ENCODE measurements at regions not wholly inside any gene's neighbourhood (a gene's known extent, or its start where the extent isn't known, plus 50 kb on each side); places are given as distances from the start of the nearest gene placed in this dataset.
A peak's percentile ranks its signal among the peaks of the same experiment; 100 is the strongest.

DNA sequence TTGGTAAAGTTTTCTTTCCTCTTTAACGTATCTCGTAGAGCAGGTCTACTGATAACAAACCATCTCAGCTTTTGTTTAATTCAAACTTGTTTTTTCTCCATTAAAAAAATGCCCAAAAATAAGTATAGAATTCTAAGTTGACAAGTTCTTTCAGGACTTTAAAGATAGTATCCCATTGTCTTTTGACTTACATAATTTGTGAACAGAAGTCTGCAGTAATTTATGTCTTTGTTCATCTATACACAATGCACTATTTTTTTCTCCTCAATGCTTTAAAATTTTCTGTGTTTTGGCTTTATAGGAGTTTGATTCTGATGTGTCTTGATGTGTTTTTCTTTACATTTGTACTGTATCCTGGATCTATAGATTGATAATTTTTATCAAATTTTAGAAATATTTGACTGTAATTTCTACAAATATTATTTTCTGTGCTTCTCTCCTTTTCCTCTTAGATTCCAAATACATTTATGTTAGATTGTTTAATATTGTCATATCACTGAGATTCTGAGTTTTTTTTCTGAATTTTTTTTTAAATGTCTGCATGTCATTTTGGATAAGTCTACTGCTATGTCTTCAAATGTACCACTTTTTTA, 143.3 kb downstream of the FTCDNL1 start:
- DNase-seq (ENCODE audit: low read depth) = no peak

GRCh38 chr2:199705538-199705937, 145.5 kb downstream of the FTCDNL1 start:
- no peak for DNase-seq (ENCODE audit: low read depth)

DNA sequence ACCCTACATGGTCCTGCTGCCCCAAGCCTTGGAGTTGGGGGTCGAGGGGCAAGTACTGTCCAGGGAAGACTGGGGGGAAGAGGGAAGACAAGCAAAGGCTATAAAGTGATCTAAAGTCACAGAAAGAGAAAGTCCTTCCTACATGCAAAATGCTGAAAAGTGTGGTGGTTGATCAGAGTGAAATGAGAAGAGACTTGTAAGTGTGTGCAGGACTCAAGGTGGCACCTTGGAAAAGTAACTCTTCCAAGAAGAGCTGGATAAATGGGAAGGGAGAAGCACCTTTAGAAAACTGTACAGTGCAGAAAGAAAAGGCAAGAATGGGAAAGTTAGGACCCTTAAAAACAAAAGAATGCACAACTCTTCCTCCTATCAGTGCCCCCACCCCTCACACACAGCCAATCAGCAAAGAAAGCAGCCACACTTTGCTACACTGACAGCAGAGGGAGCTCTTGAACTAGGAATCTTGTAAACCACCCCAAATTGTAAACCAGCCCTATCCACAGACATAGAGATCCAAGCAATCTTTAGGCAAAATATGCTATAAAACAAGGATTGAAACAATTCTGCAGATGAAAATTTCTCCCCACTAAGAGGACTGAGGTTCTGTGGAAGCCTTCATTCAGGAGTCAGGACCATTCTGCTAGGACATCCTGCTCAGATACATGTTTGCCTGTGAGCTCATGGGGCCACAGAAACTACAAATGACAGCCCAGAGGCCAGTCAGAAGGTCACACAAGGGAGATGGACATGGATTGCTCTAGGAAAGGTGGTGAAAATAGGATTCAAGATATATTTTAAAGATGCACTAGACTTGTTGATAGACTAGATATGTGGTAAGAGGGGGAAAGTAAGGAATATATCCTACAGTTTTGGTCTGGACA, 146.4 kb downstream of the FTCDNL1 start:
- no peak for DNase-seq (ENCODE audit: low read depth)

DNA sequence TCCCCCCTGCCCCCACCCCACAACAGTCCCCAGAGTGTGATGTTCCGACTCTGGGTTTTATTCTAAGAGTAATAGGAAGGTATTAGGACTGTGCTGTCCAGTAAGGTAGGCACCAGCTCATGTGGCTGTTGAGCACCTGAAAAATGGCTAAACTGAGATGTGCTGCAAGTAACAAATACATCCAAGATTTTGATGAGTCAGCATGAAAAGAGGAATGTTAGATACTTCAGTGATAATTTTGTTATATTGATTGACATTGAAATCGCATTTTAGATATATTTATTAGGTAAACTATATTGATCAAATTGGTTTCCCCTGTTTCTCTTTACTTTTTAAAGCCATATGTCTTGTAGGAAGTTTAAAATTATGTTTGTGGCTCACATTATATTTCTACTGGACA, 147.8 kb downstream of the FTCDNL1 start:
- no peak for DNase-seq (ENCODE audit: low read depth)

GRCh38 chr2:199697469-199697868, 153.5 kb downstream of the FTCDNL1 start:
- DNase-seq (ENCODE audit: low read depth) = no peak

DNA sequence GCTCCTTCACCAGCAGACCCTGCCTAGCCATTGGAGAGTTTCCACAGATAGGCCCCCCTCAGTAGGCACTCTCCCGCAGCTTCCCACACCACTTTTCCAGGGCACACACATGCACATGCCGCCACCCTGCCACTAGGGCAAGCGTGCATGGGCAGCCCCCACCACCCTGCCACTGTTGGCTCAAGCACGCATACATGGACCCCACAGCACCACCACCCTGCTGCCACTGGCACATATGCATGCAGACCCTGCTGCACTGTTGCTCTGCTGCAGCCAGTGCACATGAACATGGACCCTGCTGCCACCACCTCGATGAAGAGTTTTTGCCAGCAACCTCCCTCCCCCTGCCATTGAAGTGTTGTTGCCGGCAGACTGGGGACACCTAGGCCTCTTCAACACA, 154.9 kb downstream of the FTCDNL1 start:
- no peak for DNase-seq (ENCODE audit: low read depth)

- no peak for DNase-seq (ENCODE audit: low read depth)
These were observed 157.1 kb downstream of the FTCDNL1 start for GRCh38 chr2:199693861-199694260.

DNA sequence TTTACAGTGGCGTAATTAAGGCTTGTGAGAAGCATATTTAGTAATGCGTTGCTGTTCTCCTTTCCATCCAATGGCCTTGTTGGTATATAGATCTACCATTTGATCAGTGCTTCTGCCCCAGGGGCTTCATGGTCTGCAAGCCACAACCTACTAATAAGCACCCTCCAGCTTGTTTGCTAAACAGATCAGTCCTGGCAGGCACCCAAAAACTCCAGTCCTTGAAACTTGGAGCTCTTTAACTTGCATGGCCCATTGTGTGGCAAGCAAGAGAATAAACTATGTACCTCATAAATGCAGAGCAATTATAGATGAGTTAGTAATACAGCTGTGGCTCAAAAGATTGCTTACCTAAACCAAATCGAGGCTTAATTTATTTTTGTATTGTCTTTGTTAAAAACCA, 158.5 kb downstream of the FTCDNL1 start:
- no peak for DNase-seq (ENCODE audit: low read depth)

- DNase-seq (ENCODE audit: low read depth) = no peak
These were observed 160.8 kb downstream of the FTCDNL1 start for GRCh38 chr2:199690225-199690624.

- no peak for DNase-seq (ENCODE audit: low read depth)
These were observed 165.3 kb downstream of the FTCDNL1 start for GRCh38 chr2:199685669-199686068.

- no peak for DNase-seq (ENCODE audit: low read depth)
These were observed 166.2 kb downstream of the FTCDNL1 start for GRCh38 chr2:199684832-199685231.

GRCh38 chr2:199684168-199684567, 166.8 kb downstream of the FTCDNL1 start:
- DNase-seq (ENCODE audit: low read depth) = no peak

DNA sequence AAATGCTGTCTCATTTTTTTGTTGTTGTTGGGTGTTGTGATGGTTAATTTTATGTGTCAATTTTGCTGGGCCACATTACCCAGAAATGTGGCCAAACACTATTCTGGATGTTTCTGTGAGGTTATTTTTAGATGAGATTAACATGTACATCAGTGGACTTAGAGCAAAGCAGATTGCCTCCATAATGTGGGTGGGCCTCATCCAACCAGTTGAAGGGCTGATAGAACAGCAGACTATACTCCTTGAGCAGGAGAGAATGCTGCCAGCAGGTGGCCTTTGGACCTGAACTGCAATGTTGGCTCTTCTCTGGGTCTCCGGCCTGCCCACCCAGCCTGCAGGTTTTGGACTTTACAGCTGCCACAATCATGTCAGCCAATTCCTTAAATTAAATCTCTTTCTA, 169.0 kb downstream of the FTCDNL1 start:
- DNase-seq (ENCODE audit: low read depth) = no peak

- no peak for DNase-seq (ENCODE audit: low read depth)
These were observed 170.5 kb downstream of the FTCDNL1 start for GRCh38 chr2:199680482-199680881.

DNA sequence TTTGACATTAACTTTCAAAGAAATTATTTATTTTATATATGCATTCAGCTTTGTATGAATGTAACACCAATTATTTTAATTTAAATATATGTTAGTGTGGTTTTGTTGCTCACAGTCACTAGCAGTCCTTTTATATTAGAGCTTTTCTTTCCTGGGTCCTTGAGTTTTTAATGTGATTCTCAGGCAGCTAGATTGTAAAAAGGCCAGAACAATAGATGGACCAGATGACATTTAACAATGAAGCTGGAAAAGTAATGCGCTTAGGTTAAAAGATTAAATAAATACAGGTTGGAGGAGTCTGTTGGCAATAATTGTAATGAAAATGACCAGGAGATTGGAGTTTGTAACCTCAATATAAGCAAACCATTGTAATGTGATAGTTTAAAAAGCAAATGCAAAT, 171.1 kb downstream of the FTCDNL1 start:
- DNase-seq (ENCODE audit: low read depth) = no peak

- no peak for DNase-seq (ENCODE audit: low read depth)
These were observed 173.1 kb downstream of the FTCDNL1 start for GRCh38 chr2:199677881-199678280.

GRCh38 chr2:199668645-199669044, 182.3 kb downstream of the FTCDNL1 start:
- DNase-seq (ENCODE audit: low read depth) = no peak

- DNase-seq (ENCODE audit: low read depth) = no peak
These were observed 187.8 kb downstream of the FTCDNL1 start for GRCh38 chr2:199663157-199663556.

DNA sequence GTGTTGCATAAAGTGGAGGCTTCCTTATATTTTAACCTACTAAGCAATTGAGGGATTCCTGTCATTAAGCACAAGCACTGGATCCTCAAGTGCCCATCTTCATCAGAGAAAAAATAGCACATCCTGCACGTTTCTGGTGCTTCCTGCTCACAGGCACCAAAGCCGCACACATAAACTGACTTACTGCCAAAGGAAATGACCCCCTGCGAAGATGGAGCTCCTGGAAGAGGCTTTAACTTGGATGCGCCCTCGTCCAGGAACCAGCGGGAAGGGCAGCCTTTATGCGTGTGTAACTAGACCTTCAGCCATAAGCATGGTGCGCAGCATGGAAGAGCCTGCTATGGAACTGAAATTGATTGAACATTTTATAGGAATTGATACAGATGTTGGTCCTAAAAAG, 188.7 kb downstream of the FTCDNL1 start:
- DNase-seq (ENCODE audit: low read depth) = no peak

- DNase-seq (ENCODE audit: low read depth) = no peak
These were observed 190.8 kb downstream of the FTCDNL1 start for GRCh38 chr2:199660167-199660566.

DNA sequence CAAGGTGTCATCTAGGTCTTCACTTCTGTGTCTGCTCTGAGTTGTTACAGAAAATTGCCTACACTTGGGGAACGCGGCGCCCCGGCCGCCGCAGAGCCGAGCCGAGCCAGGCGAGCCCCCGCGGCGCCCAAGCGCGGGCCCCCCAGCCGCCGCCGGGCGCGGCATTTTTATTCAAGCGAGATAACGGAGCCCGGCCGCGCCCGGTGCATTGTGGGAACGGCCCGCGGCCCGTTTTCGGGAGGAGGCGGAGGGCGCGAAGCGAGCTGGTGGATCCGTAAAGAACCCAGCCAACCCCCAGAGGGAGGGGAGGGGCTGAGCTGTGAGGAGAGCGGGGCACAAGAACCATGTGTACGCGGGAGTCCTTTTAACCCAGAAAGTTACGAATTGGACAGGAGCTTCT, 191.8 kb downstream of the FTCDNL1 start:
- peak; percentile 1 for DNase-seq (ENCODE audit: low read depth)

- no peak for DNase-seq (ENCODE audit: low read depth)
These were observed 188.7 kb upstream of the SATB2 start for GRCh38 chr2:199646439-199646838.

GRCh38 chr2:199631129-199631528, 173.4 kb upstream of the SATB2 start:
- no peak for DNase-seq (ENCODE audit: low read depth)

DNA sequence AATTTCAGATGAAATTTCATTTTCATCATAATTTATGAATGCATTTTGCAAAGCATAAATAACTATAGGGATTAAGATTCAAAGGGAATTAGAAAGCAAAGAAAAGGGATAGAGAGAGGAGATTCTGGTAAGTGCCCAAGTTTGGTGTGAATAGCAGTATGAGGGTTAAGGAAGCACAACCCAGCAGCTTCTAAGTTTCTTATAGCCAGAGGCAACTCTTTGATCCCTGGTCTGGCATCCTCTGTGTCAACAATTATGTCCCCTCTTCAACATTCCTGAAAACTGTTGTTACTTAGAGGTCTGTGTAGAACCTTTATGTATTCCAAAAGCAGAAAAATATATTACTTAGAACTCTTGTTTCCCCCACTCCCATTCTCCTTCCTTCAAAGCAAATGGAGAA, 171.6 kb upstream of the SATB2 start:
- DNase-seq (ENCODE audit: low read depth) = no peak

Data from stimulated activated CD8-positive, alpha-beta memory T cell treated with anti-CD3 and anti-CD28 coated beads, Interleukin-4, amount 100 ng/mL, for 24 hours (primary cell).